ENCODE measurements at regions not wholly inside any gene's neighbourhood (a gene's known extent, or its start where the extent isn't known, plus 50 kb on each side); places are given as distances from the start of the nearest gene placed in this dataset.
"Not testable (repeated sequence)": the region's sequence is repeated elsewhere in the genome, so short reads cannot be mapped to it uniquely, and the experiment has no call there.

DNA sequence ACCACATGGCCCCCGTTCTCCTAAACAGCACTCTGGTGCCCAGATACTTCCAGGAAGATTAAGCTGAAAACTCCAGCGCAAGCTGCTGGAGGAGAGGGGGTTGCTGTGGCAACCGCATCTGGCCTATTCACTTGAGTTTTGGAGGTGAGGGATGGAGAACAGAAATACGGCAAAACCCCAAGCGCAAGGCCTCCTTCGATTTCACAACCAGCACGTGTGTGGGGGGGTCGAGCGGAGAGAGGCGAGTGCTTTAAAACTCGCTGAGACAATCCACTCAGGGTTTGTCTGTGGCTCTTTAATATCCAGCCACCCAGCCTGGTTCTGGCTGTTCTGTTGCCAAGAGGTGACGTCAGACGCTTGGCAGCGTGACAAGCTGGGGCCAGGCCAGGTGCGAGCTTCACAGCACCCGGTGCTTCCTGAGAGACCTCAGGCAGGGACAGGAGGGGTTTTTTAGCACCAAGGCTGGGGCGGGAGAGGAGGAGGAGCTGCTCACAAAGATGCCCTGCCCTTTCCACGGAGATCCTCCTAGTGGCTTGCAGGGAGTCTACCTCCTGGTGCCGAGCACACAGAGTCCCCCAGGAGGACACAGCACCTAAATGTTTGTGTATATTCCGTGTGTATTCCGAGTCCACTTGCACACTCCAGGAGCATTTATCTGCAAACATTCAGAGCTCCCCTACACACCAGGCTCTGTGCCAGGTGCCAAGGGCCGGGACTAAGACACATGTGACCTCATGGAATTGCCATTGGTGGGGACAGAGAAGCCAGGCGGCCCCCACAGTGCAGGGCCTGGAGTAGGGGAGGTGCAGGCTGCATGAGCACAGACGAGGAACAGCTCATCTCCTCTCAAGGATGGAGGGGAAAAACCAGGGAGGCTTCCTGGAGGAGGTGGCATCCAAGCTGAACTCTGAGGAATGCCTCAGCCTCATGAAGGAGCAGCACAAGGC, 194.6 kb downstream of the OLFM1 start:
- no peak overlapping the region for H3K4me3 ChIP-seq (ENCODE audit: low read depth, low read length)
- TF ChIP-seq, protein P1, sequence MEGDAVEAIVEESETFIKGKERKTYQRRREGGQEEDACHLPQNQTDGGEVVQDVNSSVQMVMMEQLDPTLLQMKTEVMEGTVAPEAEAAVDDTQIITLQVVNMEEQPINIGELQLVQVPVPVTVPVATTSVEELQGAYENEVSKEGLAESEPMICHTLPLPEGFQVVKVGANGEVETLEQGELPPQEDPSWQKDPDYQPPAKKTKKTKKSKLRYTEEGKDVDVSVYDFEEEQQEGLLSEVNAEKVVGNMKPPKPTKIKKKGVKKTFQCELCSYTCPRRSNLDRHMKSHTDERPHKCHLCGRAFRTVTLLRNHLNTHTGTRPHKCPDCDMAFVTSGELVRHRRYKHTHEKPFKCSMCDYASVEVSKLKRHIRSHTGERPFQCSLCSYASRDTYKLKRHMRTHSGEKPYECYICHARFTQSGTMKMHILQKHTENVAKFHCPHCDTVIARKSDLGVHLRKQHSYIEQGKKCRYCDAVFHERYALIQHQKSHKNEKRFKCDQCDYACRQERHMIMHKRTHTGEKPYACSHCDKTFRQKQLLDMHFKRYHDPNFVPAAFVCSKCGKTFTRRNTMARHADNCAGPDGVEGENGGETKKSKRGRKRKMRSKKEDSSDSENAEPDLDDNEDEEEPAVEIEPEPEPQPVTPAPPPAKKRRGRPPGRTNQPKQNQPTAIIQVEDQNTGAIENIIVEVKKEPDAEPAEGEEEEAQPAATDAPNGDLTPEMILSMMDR (IDR thresholded peaks at IDR 0.05; ENCODE audit: borderline replicate concordance, insufficient read depth, low read depth, low read length) = no peak

DNA sequence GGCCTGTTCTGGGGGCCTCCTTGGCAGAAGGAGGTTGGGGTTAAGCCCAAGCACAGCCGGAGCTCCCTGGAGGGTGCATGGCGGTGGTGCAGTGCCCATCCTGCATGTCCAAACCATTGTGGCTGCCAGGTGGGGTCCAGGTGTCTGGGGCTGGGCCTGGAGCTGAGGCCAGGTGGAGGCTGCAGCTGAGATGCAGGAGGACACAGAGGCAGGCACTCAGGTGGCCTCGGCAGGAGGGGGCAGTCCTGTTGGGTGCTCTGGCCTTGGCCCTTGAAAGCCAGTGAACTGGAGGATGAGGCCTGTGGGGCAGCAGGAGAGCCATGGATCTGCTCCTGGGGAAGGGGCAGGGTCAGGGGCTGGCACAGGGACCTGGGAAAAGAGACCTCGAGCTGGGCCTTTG, 195.3 kb downstream of the OLFM1 start:
- TF ChIP-seq, protein P1 (IDR thresholded peaks at IDR 0.05; ENCODE audit: borderline replicate concordance, insufficient read depth, low read depth, low read length) = no peak
- H3K4me3 ChIP-seq (ENCODE audit: low read depth, low read length) = no peak overlapping the region

DNA sequence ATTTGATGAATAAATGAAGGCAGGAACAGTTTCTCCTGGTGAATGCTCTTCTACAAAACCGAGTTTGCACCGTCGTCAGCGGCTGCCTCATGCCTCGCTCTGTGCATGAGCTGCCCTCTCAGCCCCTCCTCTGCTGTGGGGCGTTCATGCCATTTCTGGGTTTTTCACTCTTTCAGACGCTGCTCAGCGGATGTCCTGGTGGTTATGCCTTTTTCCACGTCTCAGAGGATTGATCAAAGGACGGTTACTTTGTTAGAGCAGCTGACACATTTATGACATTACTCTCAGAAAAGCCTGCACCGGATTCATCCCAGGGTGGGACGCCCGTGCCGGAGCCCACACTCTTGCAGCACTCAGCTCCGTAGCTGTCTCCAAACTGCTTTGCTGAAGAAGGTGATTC, 195.9 kb upstream of the PPP1R26 start:
- no peak overlapping the region for H3K4me3 ChIP-seq (ENCODE audit: low read depth, low read length)
- TF ChIP-seq, protein P1 (IDR thresholded peaks at IDR 0.05; ENCODE audit: borderline replicate concordance, insufficient read depth, low read depth, low read length) = no peak

DNA sequence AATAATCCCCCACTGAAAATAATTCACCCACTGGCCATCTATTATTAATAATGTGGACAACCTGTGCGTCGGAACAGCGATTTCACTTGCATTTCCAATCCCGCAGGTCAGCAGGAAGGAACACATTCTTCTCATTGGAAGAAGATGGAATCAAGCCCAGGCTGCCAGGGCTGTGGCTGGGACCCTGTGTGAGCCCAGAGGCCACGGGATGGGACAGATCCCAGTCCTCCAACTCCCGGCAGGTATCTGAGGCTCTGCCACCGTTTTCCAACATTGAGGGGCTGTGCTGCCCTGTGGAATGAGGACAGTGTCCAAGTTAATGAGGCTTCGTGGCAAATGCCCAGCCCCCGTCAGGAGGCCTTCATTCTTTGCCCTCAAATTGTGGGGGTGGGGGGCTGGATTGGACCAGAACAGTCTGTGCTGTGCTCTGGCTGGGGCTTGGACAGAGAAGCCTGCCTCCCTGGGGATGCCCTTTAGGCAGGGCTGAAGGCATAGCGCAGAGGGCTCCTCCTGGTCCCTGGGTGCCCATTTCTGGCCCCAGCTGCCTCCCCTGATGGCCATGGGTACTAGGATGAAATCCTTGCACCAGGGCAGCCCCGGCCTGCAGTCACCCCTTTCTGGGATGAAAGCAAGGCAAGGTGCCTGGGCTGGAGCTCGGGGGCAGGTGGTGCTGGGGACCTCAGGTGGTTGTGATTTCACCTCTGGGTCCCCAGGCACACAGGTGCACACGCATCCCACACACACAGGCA, 195.0 kb upstream of the PPP1R26 start:
- no peak overlapping the region for H3K4me3 ChIP-seq (ENCODE audit: low read depth, low read length)
- TF ChIP-seq, protein P1 (IDR thresholded peaks at IDR 0.05; ENCODE audit: borderline replicate concordance, insufficient read depth, low read depth, low read length) = no peak

DNA sequence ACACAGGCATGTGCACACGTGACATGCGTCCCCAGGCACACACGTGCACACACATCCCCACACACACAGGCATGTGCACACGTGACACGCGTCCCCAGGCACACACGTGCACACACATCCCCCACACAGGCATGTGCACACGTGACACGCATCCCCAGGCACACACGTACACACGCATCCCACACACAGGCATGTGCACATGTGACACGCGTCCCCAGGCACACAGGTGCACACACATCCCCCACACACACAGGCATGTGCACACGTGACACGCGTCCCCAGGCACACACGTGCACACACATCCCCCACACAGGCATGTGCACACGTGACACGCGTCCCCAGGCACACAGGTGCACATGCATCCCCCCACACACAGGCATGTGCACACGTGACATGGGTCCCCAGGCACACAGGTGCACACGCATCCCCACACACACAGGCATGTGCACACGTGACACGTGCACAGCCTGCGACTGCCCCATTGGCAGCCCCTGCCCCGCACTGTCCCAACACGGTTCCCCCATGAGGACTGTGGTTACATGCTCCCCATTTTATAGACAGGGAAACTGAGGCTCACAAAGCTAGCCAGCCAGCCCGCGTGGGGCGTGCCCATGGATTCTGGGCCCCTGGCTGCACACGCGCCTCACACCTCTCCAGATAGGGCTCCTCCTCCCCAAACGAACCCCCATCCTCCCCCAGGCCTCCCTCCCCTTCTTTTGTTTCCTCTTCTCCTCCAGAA, 193.2 kb upstream of the PPP1R26 start:
- not testable (repeated sequence) for H3K4me3 ChIP-seq (ENCODE audit: low read depth, low read length)

DNA sequence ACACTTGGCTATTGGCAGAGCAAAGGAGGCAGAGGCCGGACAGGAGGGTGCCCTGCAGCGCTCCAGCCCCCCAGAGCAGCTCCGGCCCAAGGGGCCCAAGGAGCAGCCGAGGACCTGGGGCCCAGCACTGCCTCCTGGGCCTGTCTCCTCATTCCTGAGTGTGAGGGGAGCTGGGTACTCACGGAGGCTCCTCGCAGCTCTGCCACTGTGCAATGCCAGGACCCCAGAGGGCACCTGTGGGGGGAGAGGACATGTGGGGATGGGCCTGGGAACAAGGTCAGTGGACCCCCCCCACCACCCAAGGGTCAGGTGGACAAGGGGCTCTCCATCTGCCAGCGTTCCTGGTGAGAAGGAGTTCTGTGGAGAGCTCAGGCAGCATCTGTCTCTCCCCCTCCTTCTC, 192.6 kb upstream of the PPP1R26 start:
- no peak overlapping the region for H3K4me3 ChIP-seq (ENCODE audit: low read depth, low read length)

More for the DNA sequence above, 192.6 kb upstream of the PPP1R26 start:
- TF ChIP-seq, protein P1 (IDR thresholded peaks at IDR 0.05; ENCODE audit: borderline replicate concordance, insufficient read depth, low read depth, low read length) = no peak

Measured in GM12875 (cell line).